HG02938 (cell line): ENCODE measurements at regions not wholly inside any gene's neighbourhood (a gene's known extent, or its start where the extent isn't known, plus 50 kb on each side); places are given as distances from the start of the nearest gene placed in this dataset.

Experiments used
- ATAC-seq: cut with Tn5 transposase; IDR thresholded peaks from one replicate; pipeline ENCODE4 v1.9.1; 2021; ENCODE audit warnings: mild to moderate bottlenecking, moderate library complexity; ENCODE audit not compliant: unreplicated experiment

DNA sequence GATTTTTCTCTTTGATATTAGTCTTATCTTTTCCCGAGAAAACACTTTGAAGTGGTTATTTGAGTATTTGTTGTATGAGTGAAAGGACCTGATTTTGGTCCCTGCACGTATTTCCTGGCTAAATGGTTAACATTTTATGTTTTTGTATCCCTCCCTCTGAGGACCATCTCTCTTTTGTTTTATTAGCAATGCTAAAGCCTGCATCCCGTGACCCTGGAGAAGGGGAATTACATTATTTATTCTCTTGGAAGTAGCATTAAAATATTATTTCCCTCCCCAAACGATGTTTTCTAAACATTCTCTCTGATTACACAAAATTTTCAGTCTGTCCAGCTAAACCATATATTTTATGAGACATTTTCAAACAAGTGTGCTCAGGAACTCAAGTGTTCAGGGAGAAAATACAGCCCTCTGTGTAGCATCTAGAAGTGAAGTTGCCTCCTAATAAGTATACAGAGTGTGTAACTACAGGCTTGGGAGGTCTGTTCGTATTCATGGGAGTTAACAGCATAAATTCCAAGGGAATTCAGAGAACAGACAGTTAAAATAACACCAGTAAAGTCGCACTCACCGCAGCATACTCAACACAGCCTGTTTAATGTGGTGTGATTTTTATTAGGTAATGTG lies 163.8 kb upstream of the NPVF start:
- ATAC-seq = no peak

DNA sequence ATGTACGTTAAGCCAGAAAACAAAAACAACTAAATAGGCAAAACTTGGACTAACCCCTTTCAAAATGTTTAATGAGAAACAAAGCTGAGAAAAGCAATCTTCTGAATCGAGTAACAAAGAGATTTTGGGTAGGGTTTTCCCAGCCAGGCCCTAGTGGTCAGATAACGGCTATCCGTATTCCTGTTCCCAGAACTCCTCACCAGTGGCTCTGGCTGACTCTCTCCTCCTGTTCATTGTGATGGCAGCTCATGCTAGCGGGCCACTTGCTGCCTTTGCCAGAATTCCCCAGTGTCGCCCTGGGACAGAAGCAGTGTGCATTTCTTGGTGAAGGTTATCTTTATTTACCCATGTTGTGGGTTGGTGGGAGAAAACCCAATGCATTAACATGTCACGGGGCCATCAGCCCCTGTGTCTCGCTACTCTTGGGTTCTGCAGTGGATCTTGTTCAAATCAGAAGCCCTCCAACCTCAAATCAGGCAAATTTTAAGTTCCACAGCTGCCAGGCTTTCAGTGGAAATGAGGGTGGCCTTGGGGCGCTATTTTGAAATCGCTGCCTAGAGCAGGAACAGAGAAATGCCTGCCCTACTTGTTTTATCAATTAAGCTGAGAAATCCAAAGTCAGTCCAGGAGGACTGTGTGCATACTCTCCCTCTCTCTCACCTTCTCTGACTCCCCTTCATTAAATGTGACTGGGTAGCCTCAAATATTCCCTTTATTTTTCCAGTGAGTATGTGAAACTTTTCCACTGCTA lies 164.5 kb upstream of the NPVF start:
- ATAC-seq = no peak

DNA sequence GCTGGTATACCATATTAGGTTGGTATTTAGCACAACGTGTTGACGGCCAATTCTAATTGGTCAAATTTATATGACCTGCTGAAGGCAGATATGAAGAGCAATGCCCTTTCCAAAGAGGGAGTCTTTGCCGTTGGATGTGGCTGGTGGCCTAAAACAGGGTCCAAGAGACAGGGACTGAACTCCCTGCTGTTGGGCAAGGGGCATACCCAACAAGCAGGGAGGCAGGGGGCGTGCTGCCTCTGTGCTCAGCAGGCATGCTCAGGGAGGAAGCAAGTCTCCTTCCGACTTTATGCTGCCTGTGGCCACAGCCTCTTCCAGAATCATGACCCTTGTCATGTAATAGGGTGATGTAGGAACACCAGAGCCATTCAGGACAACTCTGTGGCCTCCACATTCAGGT lies 167.7 kb upstream of the NPVF start:
- ATAC-seq = no peak

DNA sequence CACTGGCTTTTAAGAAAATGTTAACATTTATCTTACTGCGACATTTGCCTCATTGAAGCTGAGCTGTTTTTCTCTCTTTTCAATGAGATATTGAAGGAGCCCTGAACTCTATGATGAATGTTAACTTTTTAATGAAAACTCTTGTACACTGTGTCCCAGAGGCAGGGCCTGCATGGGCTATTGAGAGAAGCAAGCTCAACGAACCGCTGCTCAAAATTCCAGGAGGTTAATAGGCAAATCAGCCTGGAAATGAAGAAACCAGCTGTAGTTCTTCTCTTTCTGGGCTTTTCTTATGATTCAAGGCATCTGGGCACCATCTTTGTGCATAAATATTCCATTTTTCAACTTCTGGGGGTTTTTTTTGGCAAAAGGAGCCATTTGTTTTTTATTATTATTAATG lies 168.4 kb upstream of the NPVF start:
- no peak for ATAC-seq

DNA sequence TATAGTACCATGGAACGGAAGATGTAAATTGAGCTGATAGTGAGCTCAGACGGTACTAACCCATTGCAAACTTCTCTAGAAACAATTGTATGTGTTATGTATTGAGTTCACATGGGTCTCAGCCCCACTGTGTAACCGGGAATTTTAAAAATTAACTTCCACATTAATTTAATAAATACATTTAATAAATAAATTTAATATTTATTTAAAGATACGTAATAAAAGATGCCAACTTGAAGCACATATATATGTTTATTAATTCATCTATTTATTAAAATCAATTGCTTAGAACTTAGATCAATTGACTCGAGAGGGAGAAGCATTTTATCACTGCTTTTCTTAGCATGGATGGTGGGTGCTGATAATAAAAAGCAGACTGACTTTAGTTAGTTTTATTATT lies 170.1 kb upstream of the NPVF start:
- ATAC-seq = no peak

DNA sequence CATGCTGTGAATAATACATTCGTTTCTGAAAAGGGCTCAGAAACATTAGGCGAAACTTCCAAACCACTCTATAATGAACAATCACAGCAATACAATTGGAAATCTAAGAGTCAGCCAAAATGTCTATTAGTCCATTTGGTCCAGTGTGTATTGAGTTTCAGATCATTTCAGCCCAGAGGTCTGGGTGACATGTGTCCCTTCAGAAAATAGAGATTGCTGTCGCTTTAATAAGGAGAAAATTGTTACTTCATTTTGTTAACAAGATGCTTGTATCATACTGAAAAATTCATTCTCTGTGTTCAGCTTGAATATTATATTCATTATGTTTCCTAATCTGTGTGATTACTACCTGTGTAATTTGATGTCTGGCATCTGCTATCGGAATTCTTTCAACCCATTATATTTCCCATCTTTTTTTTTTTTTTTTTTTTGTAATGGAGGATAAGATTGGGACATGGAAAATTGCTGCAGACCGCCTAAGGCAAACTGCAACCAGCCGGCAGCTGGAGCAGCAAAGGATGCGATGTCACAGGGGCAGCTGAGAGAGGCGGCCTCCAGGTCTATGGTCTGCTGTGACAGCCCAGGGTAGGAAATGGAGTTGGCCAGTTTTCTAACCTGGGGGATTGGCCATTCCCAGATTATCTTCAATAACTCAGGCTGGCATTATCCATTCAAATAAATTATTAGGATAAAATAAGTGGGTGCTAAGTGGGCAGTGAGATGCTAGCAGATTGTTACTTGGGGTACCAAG lies 170.9 kb upstream of the NPVF start:
- ATAC-seq = no peak

DNA sequence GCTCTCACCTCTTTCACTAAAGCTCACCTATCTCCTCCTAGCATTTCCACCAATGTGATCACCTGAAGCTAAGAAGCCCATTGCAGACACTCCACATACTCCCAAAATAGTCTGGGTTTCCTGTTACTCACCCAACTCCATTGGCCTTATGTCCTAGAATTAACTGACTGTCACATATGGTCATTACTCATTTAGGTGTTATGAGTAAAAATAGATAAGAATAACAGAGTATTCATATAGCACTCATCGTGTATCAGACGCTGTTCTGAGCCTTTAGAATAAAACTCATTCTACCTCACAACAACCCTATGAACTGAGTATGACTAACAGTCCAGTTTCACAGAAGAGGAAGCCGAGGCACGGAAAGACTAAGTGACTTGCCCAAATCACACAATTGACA lies 174.2 kb upstream of the NPVF start:
- no peak for ATAC-seq

DNA sequence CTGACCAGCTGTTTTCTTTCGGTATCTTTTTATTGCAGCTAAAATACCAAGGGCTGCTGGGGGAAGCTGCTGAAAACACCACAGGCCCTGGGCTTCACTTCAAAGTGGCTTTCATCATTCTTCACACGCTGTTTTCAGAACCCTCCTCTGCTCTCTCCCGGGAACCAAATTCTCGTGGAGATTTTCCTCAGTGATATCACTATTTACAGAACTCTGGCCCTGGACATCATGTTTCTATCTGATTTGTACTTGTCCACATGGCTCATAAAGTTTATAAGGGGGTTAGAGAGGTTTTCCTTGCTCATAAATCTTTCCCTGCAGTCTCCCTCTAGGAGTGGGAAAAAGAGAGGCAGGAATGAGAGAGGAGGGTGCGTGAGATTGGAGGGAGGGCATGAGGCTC lies 177.4 kb upstream of the NPVF start:
- ATAC-seq = no peak

DNA sequence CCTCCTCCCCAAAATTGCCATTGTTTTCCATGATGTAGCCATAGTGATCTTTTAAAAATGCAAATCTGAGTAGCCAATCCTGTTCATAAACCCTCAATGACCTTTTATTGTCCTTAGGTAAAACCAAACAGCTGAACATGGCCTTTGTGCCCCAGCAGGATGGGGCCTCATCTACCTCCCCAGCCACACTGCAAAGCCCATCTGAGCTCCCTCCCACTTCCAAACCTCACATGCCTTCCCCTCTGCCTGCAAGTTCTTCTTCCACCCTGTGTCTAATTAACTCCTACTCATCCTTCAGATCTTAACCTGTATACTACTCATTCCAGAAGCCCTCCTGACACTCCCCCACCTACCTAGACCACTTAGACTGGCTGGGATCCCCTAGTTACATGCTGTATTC lies 178.8 kb upstream of the NPVF start:
- ATAC-seq = no peak

DNA sequence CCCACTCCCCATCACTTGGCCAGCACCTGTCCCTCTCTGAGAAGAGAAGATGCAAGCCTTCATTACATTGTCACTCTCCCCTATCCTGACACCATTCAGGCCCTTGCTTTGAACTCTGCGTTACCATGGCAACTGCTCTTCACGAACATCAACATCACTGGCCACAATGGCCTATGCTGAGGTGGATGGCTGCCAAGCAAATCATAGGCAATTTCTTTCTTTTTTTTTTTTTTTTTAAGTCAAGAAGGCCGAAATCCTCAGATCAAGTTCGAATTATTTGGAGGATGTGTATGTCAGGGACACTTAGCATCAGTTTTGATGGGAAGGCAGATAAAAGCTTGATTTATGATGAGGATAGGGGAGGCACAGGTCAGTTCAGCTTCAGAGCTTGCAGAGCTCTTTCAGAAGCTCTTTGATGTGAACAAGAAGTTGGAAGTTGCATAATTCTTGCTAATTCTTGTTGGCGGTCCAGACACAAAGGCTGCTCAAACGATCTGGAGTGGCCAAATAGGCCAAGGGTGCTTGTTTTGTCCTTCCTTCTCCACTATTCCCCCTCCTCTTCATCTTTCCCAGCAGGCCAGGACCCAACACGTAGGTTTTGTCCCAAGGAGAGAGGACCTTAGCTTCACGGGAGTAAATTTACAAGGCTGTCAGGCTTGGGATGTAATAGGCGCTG lies 179.9 kb upstream of the NPVF start:
- no peak for ATAC-seq

DNA sequence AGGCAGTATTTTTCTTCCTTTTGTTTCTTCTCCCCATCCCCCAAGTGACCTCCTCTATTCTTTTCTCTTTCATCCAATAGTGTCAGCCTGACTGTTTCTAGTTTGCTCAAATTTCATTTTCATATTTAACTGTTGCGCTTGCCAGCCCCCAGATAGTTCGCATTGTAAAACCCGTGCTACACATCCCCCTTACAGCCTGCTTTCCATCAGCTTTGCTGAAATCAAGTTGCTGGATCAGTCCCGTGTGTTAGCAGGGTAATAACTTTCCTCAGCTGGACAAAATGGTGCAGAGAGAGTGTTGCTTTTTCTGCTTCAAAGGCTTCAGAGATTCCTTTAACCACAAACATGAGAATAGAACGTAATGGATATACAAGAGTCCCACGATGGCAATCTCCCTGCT lies 180.6 kb upstream of the NPVF start:
- no peak for ATAC-seq

DNA sequence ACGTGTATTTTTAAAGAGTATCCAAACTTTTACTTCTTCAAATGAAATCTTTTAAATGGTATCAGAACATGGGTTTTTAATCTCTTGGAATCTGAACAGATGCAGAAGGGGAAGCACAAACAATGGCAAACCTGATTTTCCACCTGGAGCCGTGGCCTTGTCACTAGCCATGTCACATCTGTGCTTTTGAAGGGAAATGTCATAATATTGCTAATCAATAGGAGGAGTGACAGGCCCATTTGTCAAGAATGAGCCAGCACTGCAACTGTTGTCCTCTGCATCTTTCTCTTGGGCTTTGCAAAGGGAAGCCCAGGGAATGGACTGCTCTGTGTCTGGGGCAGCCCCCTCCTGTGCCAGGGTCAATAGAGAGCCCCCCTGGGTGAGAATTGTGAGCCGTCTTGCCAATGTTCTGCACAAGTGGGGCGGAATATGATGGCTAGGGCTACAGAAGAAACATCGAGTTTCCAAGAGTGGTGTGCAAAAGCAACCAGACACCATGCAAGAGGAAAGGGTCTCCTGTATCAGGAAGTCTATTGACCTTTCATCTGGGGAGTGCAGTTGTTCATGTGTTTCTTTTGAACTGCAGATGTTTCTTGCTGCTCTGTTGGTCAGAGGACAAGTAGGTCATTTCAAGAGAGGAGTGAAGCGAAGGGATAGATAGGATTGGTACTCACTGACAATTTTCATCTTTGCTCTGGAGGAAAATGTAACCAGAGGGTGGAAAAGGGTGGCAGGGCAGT lies 181.8 kb upstream of the NPVF start:
- ATAC-seq = no peak

DNA sequence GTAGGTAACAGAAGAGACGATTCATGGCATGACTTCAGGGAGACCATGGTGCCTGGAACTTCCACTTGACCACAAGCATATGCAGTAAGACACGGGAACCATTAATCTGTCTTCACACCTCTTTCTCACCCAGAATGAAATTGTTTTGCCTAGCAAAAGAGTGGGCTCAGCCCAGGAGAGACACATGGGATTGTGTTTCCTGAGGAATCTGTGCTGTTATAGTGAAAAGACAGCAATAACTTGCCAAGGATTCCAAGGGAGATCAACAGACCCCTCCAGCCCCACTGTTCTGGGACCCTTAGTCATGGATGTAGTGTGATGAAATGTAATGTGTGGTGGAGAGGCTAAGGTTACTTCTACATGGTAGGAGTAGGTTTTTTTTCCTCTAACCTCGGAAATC lies 192.5 kb upstream of the NPVF start:
- ATAC-seq = no peak

DNA sequence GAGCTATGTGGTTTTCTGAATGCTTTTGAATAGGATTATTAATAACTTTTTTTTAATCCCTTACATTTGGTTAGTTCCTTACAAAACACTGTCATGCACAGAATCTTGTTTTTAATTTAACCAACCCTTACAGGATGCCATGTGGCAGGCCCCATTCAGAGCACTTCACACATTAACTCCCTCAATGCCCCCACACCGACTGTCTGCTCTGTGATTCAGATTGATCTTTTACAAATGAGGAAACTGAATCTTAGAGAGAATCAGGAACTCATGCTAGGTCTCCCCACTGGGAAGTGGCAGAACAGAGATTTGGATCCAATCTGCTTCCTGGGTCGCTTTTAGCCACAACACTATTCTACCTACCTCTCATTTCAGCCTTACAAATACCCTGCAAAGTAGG lies 195.8 kb upstream of the NPVF start:
- no peak for ATAC-seq

DNA sequence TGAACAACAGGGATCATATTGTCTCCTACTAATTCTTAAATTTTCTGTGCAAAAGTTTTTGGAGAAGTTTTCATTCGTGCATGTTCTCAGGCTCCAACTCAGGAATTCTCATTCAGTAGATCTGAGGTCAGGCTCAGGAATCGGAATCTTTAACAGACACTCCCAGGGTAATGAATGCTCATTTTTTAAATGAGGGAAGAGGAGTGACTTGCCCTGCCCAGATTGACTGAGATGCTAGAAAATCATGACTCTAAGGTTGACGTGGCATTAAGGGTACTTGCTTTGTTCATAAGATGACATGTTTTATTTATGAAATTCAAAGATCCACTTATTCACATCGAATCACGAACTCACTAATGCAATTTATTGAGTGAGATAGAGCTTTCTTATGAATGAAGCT lies 196.6 kb upstream of the NPVF start:
- no peak for ATAC-seq

DNA sequence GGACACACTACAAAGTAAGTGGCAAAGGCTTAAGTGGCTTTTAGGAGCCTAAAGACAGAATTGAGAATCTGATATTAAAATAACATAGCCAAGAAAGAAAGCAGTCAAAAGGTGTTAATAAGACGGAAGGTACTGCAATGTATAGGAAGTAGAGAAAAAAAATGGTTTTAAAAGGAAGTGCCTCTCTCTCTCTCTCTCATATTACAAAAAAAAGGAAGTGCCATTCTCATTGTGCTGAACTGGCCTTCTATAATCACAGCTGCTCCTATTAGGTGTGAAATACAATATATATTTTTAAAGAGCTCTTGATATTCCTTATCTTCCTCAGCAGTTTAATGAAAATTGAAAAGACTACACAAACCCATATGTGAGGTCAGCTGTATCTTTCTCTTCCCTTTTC lies 199.4 kb upstream of the NPVF start:
- ATAC-seq = no peak

DNA sequence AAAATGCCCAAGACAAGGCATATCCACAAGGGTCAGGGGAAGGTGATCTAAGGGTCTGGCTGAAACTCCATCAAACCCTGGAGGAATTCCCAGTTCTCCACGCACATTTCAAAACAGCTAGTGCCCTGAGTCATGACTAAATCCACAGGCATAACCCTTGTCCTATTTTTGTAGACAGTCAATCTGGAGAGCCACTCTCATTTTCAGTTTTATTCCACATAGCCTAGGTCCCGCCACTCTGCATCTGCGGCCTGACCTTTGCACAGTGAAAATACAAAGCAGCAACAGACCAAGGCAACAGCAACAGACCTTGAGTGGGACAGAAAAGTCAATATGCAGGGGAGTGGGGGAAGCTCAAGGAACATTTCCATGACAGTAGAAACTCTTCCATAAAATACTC lies 201.4 kb upstream of the NPVF start:
- ATAC-seq = no peak

DNA sequence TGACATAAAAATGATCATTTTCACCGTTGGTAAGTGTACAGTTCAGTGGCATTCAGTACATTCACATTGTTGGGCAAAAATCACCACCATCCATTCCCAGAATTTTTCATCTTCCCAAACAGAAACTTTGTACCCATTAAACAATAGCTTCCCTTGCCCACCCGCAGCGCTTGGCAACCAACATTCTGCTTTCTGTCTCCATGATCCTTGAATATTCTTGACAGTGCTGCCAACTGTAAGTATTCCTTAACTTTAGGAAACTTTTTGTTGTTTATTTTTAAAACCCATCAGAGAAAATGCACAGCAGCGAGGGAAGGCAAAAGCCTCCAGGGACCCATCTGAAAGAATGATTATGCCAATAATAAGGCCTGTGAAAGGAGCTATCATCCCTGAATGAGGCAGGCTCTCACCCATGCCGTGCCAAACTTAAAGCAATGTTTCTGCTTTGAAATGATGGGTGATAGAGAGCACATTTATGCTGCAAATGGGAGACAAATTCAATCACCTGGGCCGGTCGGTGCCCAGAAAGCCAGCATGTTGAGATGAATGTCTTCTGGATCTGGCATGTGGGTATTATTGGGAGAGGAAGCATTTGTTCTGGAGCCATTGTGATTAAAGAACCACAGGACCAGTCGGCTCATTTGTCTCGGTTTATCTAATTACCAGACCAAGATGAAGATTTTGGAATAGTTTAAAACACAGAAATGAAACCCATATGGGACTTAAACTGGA lies 202.1 kb upstream of the NPVF start:
- no peak for ATAC-seq

DNA sequence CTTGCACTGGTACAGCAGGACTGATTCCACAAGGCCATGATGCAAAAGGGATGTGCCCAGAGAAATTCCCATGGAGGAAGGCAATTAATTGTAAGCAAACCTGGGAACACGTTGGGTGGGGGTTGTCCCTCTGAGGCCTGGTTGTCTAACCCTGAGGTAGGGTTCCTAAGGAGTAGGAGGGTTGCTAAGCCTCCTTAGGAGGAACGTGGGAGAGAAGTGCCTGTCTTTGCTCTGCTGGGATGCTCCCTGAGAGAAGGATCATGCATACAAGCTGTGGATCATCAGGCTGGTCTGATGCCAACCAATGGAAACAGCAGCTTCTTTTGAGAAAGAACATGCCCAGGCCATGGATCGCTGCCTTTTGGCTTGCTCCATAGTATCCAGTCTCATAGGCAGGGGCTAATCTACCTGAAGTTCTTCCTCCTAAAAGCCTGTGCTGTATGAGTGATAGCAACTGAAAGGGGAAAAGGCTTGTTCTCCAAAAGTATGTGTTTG lies 203.7 kb upstream of the NPVF start:
- ATAC-seq = no peak

DNA sequence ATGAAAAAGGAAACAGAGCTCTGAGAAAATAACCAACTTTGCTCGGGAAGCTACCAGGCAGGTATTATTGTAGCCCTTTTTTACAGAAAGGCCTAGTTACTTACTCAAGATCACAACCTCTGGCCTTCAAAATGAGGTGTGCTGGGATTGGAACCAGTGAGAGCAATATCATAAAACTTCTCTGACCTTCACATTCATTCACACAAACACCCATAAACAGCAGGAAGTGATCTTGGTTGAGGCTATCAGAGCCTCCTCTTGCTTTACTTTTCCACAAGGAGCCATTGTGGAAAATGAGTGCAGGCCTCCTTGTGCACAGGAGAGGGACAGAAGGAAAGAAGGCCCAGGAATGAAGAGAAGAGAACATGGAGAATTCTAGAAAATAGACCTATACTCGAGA lies 204.5 kb upstream of the NPVF start:
- no peak for ATAC-seq
